ENCODE measurements at regions not wholly inside any gene's neighbourhood (a gene's known extent, or its start where the extent isn't known, plus 50 kb on each side); places are given as distances from the start of the nearest gene placed in this dataset.

DNA sequence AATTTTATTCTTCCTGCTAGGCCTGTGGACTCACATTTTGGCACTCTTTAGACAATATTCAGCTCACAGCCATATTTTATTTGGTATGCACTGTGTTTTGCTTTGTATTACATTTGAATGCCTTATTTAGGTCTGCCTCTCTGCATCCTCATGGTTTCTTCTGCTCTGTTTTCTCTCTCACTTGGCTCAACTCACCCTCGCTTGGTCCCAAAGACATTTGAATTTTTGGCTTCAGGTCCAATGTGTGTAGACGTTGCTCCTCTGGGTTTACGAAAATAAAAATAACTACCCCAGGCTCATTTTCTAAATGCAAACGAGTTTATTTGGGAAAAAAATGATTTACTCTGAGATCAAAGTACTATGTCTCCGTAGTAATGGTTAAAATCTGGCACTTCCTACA is 91.1 kb upstream of the REG3A start:
- TF ChIP-seq PPARA (CRISPR knock-in tag; IDR thresholded peaks at IDR 0.05; ENCODE audit: borderline replicate concordance) (no peak), TOX (CRISPR knock-in tag; IDR thresholded peaks at IDR 0.05; ENCODE audit: borderline replicate concordance) (no peak), ZNF8 (CRISPR knock-in tag; IDR thresholded peaks at IDR 0.05) (no peak), ZFP3 (CRISPR knock-in tag; IDR thresholded peaks at IDR 0.05) (no peak), RARB (CRISPR knock-in tag; IDR thresholded peaks at IDR 0.05) (no peak), ESRRG (CRISPR knock-in tag; IDR thresholded peaks at IDR 0.05) (no peak), GLIS3 (CRISPR knock-in tag; IDR thresholded peaks at IDR 0.05) (no peak), TCF4 (CRISPR knock-in tag; IDR thresholded peaks at IDR 0.05; ENCODE audit: borderline replicate concordance) (no peak), ISL1 (CRISPR knock-in tag; IDR thresholded peaks at IDR 0.05) (no peak), BACH2 (CRISPR knock-in tag; IDR thresholded peaks at IDR 0.05; ENCODE audit: borderline replicate concordance) (no peak), CSDC2 (CRISPR knock-in tag; IDR thresholded peaks at IDR 0.05) (no peak), ZNF70 (CRISPR knock-in tag; IDR thresholded peaks at IDR 0.05) (no peak), OSR1 (CRISPR knock-in tag; IDR thresholded peaks at IDR 0.05) (no peak), ZC3H10 (CRISPR knock-in tag; IDR thresholded peaks at IDR 0.05) (no peak), ARNTL (CRISPR knock-in tag; IDR thresholded peaks at IDR 0.05; ENCODE audit: borderline replicate concordance, low read depth) (no peak), ZFP30 (CRISPR knock-in tag; IDR thresholded peaks at IDR 0.05) (no peak)
- TF ChIP-seq, protein P1, sequence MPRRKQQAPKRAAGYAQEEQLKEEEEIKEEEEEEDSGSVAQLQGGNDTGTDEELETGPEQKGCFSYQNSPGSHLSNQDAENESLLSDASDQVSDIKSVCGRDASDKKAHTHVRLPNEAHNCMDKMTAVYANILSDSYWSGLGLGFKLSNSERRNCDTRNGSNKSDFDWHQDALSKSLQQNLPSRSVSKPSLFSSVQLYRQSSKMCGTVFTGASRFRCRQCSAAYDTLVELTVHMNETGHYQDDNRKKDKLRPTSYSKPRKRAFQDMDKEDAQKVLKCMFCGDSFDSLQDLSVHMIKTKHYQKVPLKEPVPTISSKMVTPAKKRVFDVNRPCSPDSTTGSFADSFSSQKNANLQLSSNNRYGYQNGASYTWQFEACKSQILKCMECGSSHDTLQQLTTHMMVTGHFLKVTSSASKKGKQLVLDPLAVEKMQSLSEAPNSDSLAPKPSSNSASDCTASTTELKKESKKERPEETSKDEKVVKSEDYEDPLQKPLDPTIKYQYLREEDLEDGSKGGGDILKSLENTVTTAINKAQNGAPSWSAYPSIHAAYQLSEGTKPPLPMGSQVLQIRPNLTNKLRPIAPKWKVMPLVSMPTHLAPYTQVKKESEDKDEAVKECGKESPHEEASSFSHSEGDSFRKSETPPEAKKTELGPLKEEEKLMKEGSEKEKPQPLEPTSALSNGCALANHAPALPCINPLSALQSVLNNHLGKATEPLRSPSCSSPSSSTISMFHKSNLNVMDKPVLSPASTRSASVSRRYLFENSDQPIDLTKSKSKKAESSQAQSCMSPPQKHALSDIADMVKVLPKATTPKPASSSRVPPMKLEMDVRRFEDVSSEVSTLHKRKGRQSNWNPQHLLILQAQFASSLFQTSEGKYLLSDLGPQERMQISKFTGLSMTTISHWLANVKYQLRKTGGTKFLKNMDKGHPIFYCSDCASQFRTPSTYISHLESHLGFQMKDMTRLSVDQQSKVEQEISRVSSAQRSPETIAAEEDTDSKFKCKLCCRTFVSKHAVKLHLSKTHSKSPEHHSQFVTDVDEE (CRISPR knock-in tag; IDR thresholded peaks at IDR 0.05) = no peak
- TF ChIP-seq, protein P2, sequence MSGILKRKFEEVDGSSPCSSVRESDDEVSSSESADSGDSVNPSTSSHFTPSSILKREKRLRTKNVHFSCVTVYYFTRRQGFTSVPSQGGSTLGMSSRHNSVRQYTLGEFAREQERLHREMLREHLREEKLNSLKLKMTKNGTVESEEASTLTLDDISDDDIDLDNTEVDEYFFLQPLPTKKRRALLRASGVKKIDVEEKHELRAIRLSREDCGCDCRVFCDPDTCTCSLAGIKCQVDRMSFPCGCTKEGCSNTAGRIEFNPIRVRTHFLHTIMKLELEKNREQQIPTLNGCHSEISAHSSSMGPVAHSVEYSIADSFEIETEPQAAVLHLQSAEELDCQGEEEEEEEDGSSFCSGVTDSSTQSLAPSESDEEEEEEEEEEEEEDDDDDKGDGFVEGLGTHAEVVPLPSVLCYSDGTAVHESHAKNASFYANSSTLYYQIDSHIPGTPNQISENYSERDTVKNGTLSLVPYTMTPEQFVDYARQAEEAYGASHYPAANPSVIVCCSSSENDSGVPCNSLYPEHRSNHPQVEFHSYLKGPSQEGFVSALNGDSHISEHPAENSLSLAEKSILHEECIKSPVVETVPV (CRISPR knock-in tag; IDR thresholded peaks at IDR 0.05) = no peak
- TF ChIP-seq, protein P3, sequence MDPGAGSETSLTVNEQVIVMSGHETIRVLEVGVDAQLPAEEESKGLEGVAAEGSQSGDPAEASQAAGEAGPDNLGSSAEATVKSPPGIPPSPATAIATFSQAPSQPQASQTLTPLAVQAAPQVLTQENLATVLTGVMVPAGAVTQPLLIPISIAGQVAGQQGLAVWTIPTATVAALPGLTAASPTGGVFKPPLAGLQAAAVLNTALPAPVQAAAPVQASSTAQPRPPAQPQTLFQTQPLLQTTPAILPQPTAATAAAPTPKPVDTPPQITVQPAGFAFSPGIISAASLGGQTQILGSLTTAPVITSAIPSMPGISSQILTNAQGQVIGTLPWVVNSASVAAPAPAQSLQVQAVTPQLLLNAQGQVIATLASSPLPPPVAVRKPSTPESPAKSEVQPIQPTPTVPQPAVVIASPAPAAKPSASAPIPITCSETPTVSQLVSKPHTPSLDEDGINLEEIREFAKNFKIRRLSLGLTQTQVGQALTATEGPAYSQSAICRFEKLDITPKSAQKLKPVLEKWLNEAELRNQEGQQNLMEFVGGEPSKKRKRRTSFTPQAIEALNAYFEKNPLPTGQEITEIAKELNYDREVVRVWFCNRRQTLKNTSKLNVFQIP (CRISPR knock-in tag; IDR thresholded peaks at IDR 0.05; ENCODE audit: borderline replicate concordance, low read depth) = no peak
- no peak for ATAC-seq

DNA sequence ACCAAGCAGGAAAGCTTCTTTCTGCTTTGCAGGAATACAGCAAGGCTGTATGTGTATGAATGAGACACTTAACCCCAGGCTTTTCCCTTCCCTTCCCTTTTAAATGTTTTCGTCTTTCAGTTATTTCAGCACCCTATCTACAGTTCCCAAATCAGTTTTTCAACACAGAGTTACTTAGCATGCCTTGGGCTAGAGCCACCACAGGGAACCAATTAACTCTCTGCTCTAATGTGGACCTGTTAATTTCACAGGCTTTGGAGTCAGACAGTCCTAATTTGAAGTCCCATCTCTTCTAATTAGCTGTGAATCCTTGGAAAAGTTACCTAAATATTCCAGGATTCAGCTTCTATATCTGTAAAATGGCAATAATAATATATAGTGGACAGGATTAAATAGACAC is 89.2 kb upstream of the REG3A start:
- TF ChIP-seq BACH2 (CRISPR knock-in tag; IDR thresholded peaks at IDR 0.05; ENCODE audit: borderline replicate concordance) (no peak), ZFP30 (CRISPR knock-in tag; IDR thresholded peaks at IDR 0.05) (no peak), CSDC2 (CRISPR knock-in tag; IDR thresholded peaks at IDR 0.05) (no peak), ZNF8 (CRISPR knock-in tag; IDR thresholded peaks at IDR 0.05) (no peak), ZC3H10 (CRISPR knock-in tag; IDR thresholded peaks at IDR 0.05) (no peak), ARNTL (CRISPR knock-in tag; IDR thresholded peaks at IDR 0.05; ENCODE audit: borderline replicate concordance, low read depth) (no peak), OSR1 (CRISPR knock-in tag; IDR thresholded peaks at IDR 0.05) (no peak), ZNF70 (CRISPR knock-in tag; IDR thresholded peaks at IDR 0.05) (no peak), TCF4 (CRISPR knock-in tag; IDR thresholded peaks at IDR 0.05; ENCODE audit: borderline replicate concordance) (no peak)
- TF ChIP-seq, protein P4, sequence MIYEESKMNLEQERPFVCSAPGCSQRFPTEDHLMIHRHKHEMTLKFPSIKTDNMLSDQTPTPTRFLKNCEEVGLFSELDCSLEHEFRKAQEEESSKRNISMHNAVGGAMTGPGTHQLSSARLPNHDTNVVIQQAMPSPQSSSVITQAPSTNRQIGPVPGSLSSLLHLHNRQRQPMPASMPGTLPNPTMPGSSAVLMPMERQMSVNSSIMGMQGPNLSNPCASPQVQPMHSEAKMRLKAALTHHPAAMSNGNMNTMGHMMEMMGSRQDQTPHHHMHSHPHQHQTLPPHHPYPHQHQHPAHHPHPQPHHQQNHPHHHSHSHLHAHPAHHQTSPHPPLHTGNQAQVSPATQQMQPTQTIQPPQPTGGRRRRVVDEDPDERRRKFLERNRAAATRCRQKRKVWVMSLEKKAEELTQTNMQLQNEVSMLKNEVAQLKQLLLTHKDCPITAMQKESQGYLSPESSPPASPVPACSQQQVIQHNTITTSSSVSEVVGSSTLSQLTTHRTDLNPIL (CRISPR knock-in tag; IDR thresholded peaks at IDR 0.05; ENCODE audit: low read depth) = no peak
- no peak for ATAC-seq

DNA sequence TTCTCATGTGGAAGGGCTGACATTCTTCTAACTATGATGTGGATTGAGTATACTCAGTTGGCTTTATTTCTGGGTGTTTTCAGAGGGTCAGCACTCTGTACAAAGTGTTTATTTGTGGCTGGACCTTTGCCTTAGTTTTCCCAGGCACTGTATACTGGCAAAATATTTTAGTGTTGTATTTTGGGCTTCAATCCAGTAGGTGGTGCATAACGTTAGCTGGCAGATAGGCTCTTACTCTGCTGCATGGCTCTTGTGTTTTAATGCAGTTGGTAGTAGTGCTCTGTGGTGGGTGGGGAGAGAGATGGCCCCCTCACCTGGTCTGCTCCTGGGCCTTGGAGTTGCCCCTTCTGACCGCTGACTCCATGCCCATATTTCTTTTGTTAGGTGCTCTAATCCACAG is 75.6 kb upstream of the REG3A start:
- no peak for ATAC-seq
- TF ChIP-seq SNAI2 (CRISPR knock-in tag; IDR thresholded peaks at IDR 0.05) = no peak
- TF ChIP-seq PPARA (CRISPR knock-in tag; IDR thresholded peaks at IDR 0.05; ENCODE audit: borderline replicate concordance) = no peak
- no peak for TF ChIP-seq RARB (CRISPR knock-in tag; IDR thresholded peaks at IDR 0.05)
- TF ChIP-seq ZNF565 (CRISPR knock-in tag; conservative IDR thresholded peaks at IDR 0.05; ENCODE audit: low read depth) = no peak
- TF ChIP-seq ISL1 (CRISPR knock-in tag; IDR thresholded peaks at IDR 0.05) = no peak
- TF ChIP-seq ZC3H10 (CRISPR knock-in tag; IDR thresholded peaks at IDR 0.05) = no peak
- TF ChIP-seq, protein P3 (CRISPR knock-in tag; IDR thresholded peaks at IDR 0.05; ENCODE audit: borderline replicate concordance, low read depth) = no peak
- no peak for TF ChIP-seq BACH2 (CRISPR knock-in tag; IDR thresholded peaks at IDR 0.05; ENCODE audit: borderline replicate concordance)
- TF ChIP-seq ARNTL (CRISPR knock-in tag; IDR thresholded peaks at IDR 0.05; ENCODE audit: borderline replicate concordance, low read depth) = no peak
- TF ChIP-seq, protein P1 (CRISPR knock-in tag; IDR thresholded peaks at IDR 0.05) = no peak
